NB4 (cell line): ENCODE measurements at regions not wholly inside any gene's neighbourhood (a gene's known extent, or its start where the extent isn't known, plus 50 kb on each side); places are given as distances from the start of the nearest gene placed in this dataset.

Source experiments
- MYC ChIP-seq: IDR thresholded peaks from 2 replicates; pipeline ENCODE4 v1.6.1; 2011; ENCODE audit warnings: low read depth, low read length
- POLR2A ChIP-seq: IDR thresholded peaks from 2 replicates; pipeline ENCODE4 v1.6.1; 2011; ENCODE audit warnings: mild to moderate bottlenecking; ENCODE audit not compliant: insufficient read length; ENCODE audit errors: extremely low read depth
- TF ChIP-seq, protein P1 (sequence below): IDR thresholded peaks from one replicate; pipeline ENCODE4 v1.5.1; 2012; ENCODE audit warnings: low read depth, low read length

DNA sequence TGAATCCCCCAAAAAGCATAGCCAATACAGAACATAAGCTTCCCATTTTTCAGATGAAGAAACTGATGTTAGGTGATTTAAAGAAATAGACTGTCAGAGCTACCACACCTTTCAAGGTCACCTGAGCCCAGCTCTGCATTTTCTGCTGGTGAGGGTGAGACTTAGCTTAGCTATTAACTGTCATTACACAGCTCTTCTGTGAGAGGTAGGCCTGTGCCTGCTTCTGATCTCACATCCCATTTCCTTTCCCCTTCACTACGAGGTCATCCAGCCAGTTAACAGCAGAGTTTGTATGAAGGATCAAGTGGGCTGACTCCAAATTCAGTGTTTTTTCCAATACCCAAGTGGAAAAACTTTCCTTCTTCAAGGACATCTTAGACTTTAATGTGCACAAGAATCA is 528.6 kb upstream of the CLINT1 start:
- TF ChIP-seq, protein P1, sequence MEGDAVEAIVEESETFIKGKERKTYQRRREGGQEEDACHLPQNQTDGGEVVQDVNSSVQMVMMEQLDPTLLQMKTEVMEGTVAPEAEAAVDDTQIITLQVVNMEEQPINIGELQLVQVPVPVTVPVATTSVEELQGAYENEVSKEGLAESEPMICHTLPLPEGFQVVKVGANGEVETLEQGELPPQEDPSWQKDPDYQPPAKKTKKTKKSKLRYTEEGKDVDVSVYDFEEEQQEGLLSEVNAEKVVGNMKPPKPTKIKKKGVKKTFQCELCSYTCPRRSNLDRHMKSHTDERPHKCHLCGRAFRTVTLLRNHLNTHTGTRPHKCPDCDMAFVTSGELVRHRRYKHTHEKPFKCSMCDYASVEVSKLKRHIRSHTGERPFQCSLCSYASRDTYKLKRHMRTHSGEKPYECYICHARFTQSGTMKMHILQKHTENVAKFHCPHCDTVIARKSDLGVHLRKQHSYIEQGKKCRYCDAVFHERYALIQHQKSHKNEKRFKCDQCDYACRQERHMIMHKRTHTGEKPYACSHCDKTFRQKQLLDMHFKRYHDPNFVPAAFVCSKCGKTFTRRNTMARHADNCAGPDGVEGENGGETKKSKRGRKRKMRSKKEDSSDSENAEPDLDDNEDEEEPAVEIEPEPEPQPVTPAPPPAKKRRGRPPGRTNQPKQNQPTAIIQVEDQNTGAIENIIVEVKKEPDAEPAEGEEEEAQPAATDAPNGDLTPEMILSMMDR: no peak
- no peak for TF ChIP-seq POLR2A
- no peak for TF ChIP-seq MYC
